B cell (primary cell): ENCODE measurements at regions not wholly inside any gene's neighbourhood (a gene's known extent, or its start where the extent isn't known, plus 50 kb on each side); places are given as distances from the start of the nearest gene placed in this dataset.

Source experiments
- CTCF ChIP-seq: fragments of 200-600 bp; IDR thresholded peaks from one replicate; pipeline ENCODE4 v1.8.0; 2022; ENCODE audit warnings: antibody characterized with exemption, mild to moderate bottlenecking
- EZH2 ChIP-seq: IDR thresholded peaks from 2 replicates; pipeline ENCODE4 v1.6.1; 2012; ENCODE audit warnings: borderline replicate concordance, low read depth, mild to moderate bottlenecking, moderate library complexity, low read length; ENCODE audit not compliant: insufficient read depth, poor library complexity, severe bottlenecking

- no peak for TF ChIP-seq CTCF
- TF ChIP-seq EZH2 = no peak
These were observed 87.0 kb upstream of the THY1 start for GRCh38 chr11:119509969-119510401.
